Transverse colon (tissue), 4 donors: ENCODE measurements at regions not wholly inside any gene's neighbourhood (a gene's known extent, or its start where the extent isn't known, plus 50 kb on each side); places are given as distances from the start of the nearest gene placed in this dataset.

Experiments
- DNase-seq: peaks from one replicate; pipeline ENCODE4 v3.0.0-alpha.2; 2019
- H3K27ac ChIP-seq, 4 donors: fragments of 200-600 bp; sonication (generic); 2 replicates each; pipeline ENCODE4 v1.5.1; 2016 to 2018; ENCODE audit warnings: inconsistent platforms in 4 of 4
- H3K27me3 ChIP-seq: fragments of 200-600 bp; sonication (generic); 2 replicates; pipeline ENCODE4 v1.5.1; 2017; ENCODE audit warnings: inconsistent platforms
- H3K36me3 ChIP-seq, 4 donors: fragments of 200-600 bp; sonication (generic); 2 replicates each; pipeline ENCODE4 v1.5.1; 2017 to 2019; ENCODE audit warnings: inconsistent platforms in 4 of 4
- H3K4me1 ChIP-seq, 4 donors: fragments of 200-600 bp; sonication (generic); 2 replicates each; pipeline ENCODE4 v1.5.1; 2017 to 2020; ENCODE audit warnings: inconsistent platforms in 4 of 4
- H3K4me3 ChIP-seq, 4 donors: fragments of 200-600 bp; sonication (generic); 1 replicate in 1 of 4; 2 replicates in 3 of 4; pipeline versions ENCODE4 v1.5.1 to v1.6.1; 2017 to 2019; ENCODE audit warnings: inconsistent platforms in 4 of 4
- H3K9me3 ChIP-seq, 2 donors: fragments of 200-600 bp; sonication (generic); 2 replicates each; pipeline ENCODE4 v1.5.1; 2017 to 2019; ENCODE audit warnings: inconsistent platforms in 2 of 2
- CTCF ChIP-seq, 5 experiments: fragments of 200-600 bp in 3 of 5; fragments of 450-650 bp in 2 of 5; sonication (generic) in 3 of 5; IDR thresholded peaks; 1 replicate in 2 of 5; 2 replicates in 3 of 5; pipeline ENCODE4 v1.5.1; 2016 to 2017; ENCODE audit warnings: antibody characterized with exemption in 5 of 5, inconsistent platforms in 3 of 5, mild to moderate bottlenecking in 2 of 5, moderate library complexity in 1 of 5
- EP300 ChIP-seq: sonication (generic); formaldehyde crosslinking; IDR thresholded peaks from one replicate; pipeline ENCODE4 v1.6.1; 2017; ENCODE audit warnings: antibody characterized with exemption, low read depth
- POLR2A ChIP-seq: fragments of 450-650 bp; IDR thresholded peaks from one replicate; pipeline ENCODE4 v1.6.1; 2016; ENCODE audit warnings: antibody characterized with exemption, mild to moderate bottlenecking, moderate library complexity
- POLR2AphosphoS5 ChIP-seq, 3 donors: sonication (generic); formaldehyde crosslinking; IDR thresholded peaks; one replicate each; pipeline ENCODE4 v1.6.1; 2016; ENCODE audit warnings: antibody characterized with exemption in 3 of 3
- WGBS, 2 donors: methylation state at CpG; one replicate each; pipeline ENCODE4 v1.1.5; 2018; ENCODE audit warnings: low coverage in 1 of 2; 5-methylcytosine and 5-hydroxymethylcytosine counted together
- in situ Hi-C, 4 donors: fragments of 200-750 bp; cut with MboI; loops; one replicate each; pipeline versions ENCODE4 v1.15.0 to v1.15.1; 2017; ENCODE audit warnings: low sequenced_read_pairs in 3 of 4, low pct_ligation_motif_present in 1 of 4, low pct_unique_long_range_greater_than_20kb in 1 of 4
- intact Hi-C: fragments of 100-400 bp; cut with DNase I; formaldehyde crosslinking; loops from one replicate; pipeline ENCODE4 v1.15.1; 2023; ENCODE audit warnings: low total_unique reads

- peak; percentile 45 for DNase-seq
- TF ChIP-seq EP300 (no peak), POLR2A (no peak), CTCF (IDR thresholded peaks at IDR 0.05) (no peak), POLR2AphosphoS5 (IDR thresholded peaks at IDR 0.05) (no peak)
- H3K27ac ChIP-seq = no peak overlapping the region
- 21 to 23% methylated on average over 2 to 7 of the region's 7 CpGs for WGBS, 2 donors
- H3K27me3 ChIP-seq = no peaks in the 10 kb centered on the region
- in situ Hi-C loops (no loop called here), intact Hi-C loops (no loop called here)
- H3K4me3 ChIP-seq = no peak overlapping the region
- H3K36me3 ChIP-seq = no peaks in the 10 kb centered on the region
- H3K9me3 ChIP-seq = no peaks in the 10 kb centered on the region
- peaks cover 0 to 17% (median 3%) of the 10 kb centered on the region in 4 donors for H3K4me1 ChIP-seq
Observed at GRCh38 chr5:9782826-9783560, 152.8 kb upstream of the TAS2R1 start.

GRCh38 chr5:9781890-9782289, 151.7 kb upstream of the TAS2R1 start:
- peaks cover 0 to 17% (median 3%) of the 10 kb centered on the region in 4 donors for H3K4me1 ChIP-seq
- no peak overlapping the region for H3K4me3 ChIP-seq
- H3K36me3 ChIP-seq = no peaks in the 10 kb centered on the region
- DNase-seq = no peak
- TF ChIP-seq POLR2A (no peak), CTCF (IDR thresholded peaks at IDR 0.05) (no peak), POLR2AphosphoS5 (IDR thresholded peaks at IDR 0.05) (no peak), EP300 (no peak)
- in situ Hi-C loops = no loop called here
- no peaks in the 10 kb centered on the region for H3K9me3 ChIP-seq
- intact Hi-C loops = no loop called here
- no peaks in the 10 kb centered on the region for H3K27me3 ChIP-seq
- 67 to 73% methylated on average over 1 of the region's 1 CpG for WGBS, 2 donors
- H3K27ac ChIP-seq = no peak overlapping the region

- no peaks in the 10 kb centered on the region for H3K36me3 ChIP-seq
- DNase-seq = no peak
- no peak overlapping the region for H3K27ac ChIP-seq
- in situ Hi-C loops = no loop called here
- no peak for TF ChIP-seq CTCF (IDR thresholded peaks at IDR 0.05)
- no peak for TF ChIP-seq POLR2A
- TF ChIP-seq POLR2AphosphoS5 (IDR thresholded peaks at IDR 0.05) = no peak
- no peak for TF ChIP-seq EP300
- intact Hi-C loops = no loop called here
- H3K4me1 ChIP-seq = peaks cover 0 to 17% (median 3%) of the 10 kb centered on the region in 4 donors
- H3K4me3 ChIP-seq = no peak overlapping the region
- H3K9me3 ChIP-seq = no peaks in the 10 kb centered on the region
- WGBS, 2 donors = 65% methylated on average over 2 of the region's 2 CpGs; no CpG with 5 or more reads in 1 of the 2 donors
- no peaks in the 10 kb centered on the region for H3K27me3 ChIP-seq
Observed at GRCh38 chr5:9781275-9781674, 151.1 kb upstream of the TAS2R1 start.

- in situ Hi-C loops = no loop called here
- DNase-seq = no peak
- H3K27ac ChIP-seq = no peak overlapping the region
- no peaks in the 10 kb centered on the region for H3K9me3 ChIP-seq
- intact Hi-C loops = no loop called here
- H3K36me3 ChIP-seq = no peaks in the 10 kb centered on the region
- TF ChIP-seq POLR2A (no peak), CTCF (IDR thresholded peaks at IDR 0.05) (no peak), EP300 (no peak), POLR2AphosphoS5 (IDR thresholded peaks at IDR 0.05) (no peak)
- 87 to 96% methylated on average over 3 to 11 of the region's 11 CpGs for WGBS, 2 donors
- H3K27me3 ChIP-seq = no peaks in the 10 kb centered on the region
- no peak overlapping the region for H3K4me3 ChIP-seq
- H3K4me1 ChIP-seq = peaks cover 0 to 17% (median 3%) of the 10 kb centered on the region in 4 donors
Observed at GRCh38 chr5:9780501-9780900, 150.3 kb upstream of the TAS2R1 start.
